IMR-90 (cell line): ENCODE measurements at regions not wholly inside any gene's neighbourhood (a gene's known extent, or its start where the extent isn't known, plus 50 kb on each side); places are given as distances from the start of the nearest gene placed in this dataset.

Experiments used
- ATAC-seq: fragments of 200-7000 bp; cut with Tn5 transposase; 2 replicates; pipeline ENCODE4 v1.9.1; 2020; ENCODE audit warnings: low read depth, mild to moderate bottlenecking, moderate library complexity
- BruUV-seq: library from RNA; stranded (reverse); fragments of 400-500 nt; replicated peaks from 2 replicates; lab custom pipeline; 2021; lab: Mats Ljungman, UMichigan
- CTCF ChIA-PET: fragments of 300-600 bp; formaldehyde crosslinking; extraction: SDS; loops from one replicate; lab custom pipeline; 2021; ENCODE audit warnings: antibody characterized with exemption; lab: Yijun Ruan, JAX
- POLR2A ChIA-PET: fragments of 300-600 bp; sonication (Branson Sonifier 250); formaldehyde crosslinking; loops from one replicate; lab custom pipeline; 2022; ENCODE audit warnings: antibody characterized with exemption; ENCODE audit not compliant: unreplicated experiment; lab: Charles Lee
- DNase-seq: peaks from one replicate; pipeline ENCODE4 v3.0.0; 2013
- H2AFZ ChIP-seq: replicated peaks from 2 replicates; pipeline ENCODE3; 2013; ENCODE audit warnings: low read length, mild to moderate bottlenecking; ENCODE audit not compliant: poor library complexity
- H2AK5ac ChIP-seq: 2 replicates; pipeline ENCODE4 v1.6.1; 2013; ENCODE audit warnings: low read depth, low read length, inconsistent platforms
- H2AK9ac ChIP-seq: replicated peaks from 2 replicates; pipeline ENCODE3; 2013; ENCODE audit warnings: mild to moderate bottlenecking, low read depth, low read length, moderate library complexity; ENCODE audit not compliant: poor library complexity
- H2BK120ac ChIP-seq: 2 replicates; pipeline ENCODE4 v1.6.1; 2013; ENCODE audit warnings: low read depth, low read length, inconsistent platforms
- H2BK15ac ChIP-seq: 3 replicates; pipeline ENCODE4 v1.6.1; 2013; ENCODE audit warnings: low read depth, low read length, inconsistent platforms
- H2BK20ac ChIP-seq: 2 replicates; pipeline ENCODE4 v1.6.1; 2013; ENCODE audit warnings: low read depth, mild to moderate bottlenecking, inconsistent platforms, low read length, moderate library complexity
- H2BK5ac ChIP-seq: 2 replicates; pipeline ENCODE4 v1.6.1; 2013; ENCODE audit warnings: mild to moderate bottlenecking, low read depth, low read length, inconsistent platforms; ENCODE audit not compliant: poor library complexity, severe bottlenecking
- H3K14ac ChIP-seq: replicated peaks from 2 replicates; pipeline ENCODE4 v1.6.1; 2013; ENCODE audit warnings: low read depth, low read length, inconsistent platforms
- H3K18ac ChIP-seq: 2 replicates; pipeline ENCODE4 v1.6.1; 2013; ENCODE audit warnings: low read depth, low read length, control low read depth
- H3K23ac ChIP-seq: 2 replicates; pipeline ENCODE4 v1.6.1; 2013; ENCODE audit warnings: low read depth, low read length, inconsistent platforms
- H3K27ac ChIP-seq: 2 replicates; pipeline ENCODE4 v1.5.1; 2013; ENCODE audit warnings: mild to moderate bottlenecking, control low read depth, low read length; ENCODE audit not compliant: insufficient read depth
- H3K27me3 ChIP-seq: 2 replicates; pipeline ENCODE4 v1.6.1; 2013; ENCODE audit warnings: low read length; ENCODE audit not compliant: control insufficient read depth, insufficient read depth
- H3K36me3 ChIP-seq: 2 replicates; pipeline ENCODE4 v1.6.1; 2013; ENCODE audit warnings: low read length, mixed read lengths; ENCODE audit not compliant: control insufficient read depth, insufficient read depth
- H3K4ac ChIP-seq: 2 replicates; pipeline ENCODE4 v1.6.1; 2013; ENCODE audit warnings: low read depth, low read length, inconsistent platforms
- H3K4me1 ChIP-seq: 2 replicates; pipeline ENCODE4 v1.6.1; 2013; ENCODE audit warnings: low read length, mixed read lengths; ENCODE audit not compliant: control insufficient read depth, insufficient read depth
- H3K4me2 ChIP-seq: 2 replicates; pipeline ENCODE4 v1.6.1; 2013; ENCODE audit warnings: low read depth, mild to moderate bottlenecking, control low read depth, low read length, moderate library complexity
- H3K4me3 ChIP-seq: 2 replicates; pipeline ENCODE4 v1.5.1; 2013; ENCODE audit warnings: low read depth, mild to moderate bottlenecking, control low read depth, low read length, moderate library complexity; ENCODE audit not compliant: insufficient read depth
- H3K56ac ChIP-seq: 2 replicates; pipeline ENCODE4 v1.6.1; 2013; ENCODE audit warnings: low read length, inconsistent platforms; ENCODE audit not compliant: insufficient read depth; ENCODE audit errors: extremely low read depth
- H3K79me1 ChIP-seq, 2 experiments: 2 replicates each; pipeline ENCODE4 v1.6.1; 2013; ENCODE audit warnings: low read length in 2 of 2, inconsistent platforms in 1 of 2, low read depth in 1 of 2
- H3K9ac ChIP-seq: 2 replicates; pipeline ENCODE4 v1.6.1; 2013; ENCODE audit warnings: low read depth, low read length, control low read depth
- H3K9me1 ChIP-seq: 2 replicates; pipeline ENCODE4 v1.6.1; 2013; ENCODE audit warnings: low read length, inconsistent platforms; ENCODE audit not compliant: insufficient read depth
- H3K9me3 ChIP-seq: 2 replicates; pipeline ENCODE4 v1.6.1; 2013; ENCODE audit warnings: low read length; ENCODE audit not compliant: control insufficient read depth, insufficient read depth
- H4K20me1 ChIP-seq: 2 replicates; pipeline ENCODE4 v1.6.1; 2013; ENCODE audit warnings: low read length, inconsistent platforms; ENCODE audit not compliant: insufficient read depth
- H4K5ac ChIP-seq: 2 replicates; pipeline ENCODE4 v1.6.1; 2013; ENCODE audit warnings: mild to moderate bottlenecking, low read depth, low read length, control low read depth
- H4K8ac ChIP-seq, 2 experiments: 2 replicates each; pipeline ENCODE4 v1.6.1; 2013; ENCODE audit warnings: low read depth in 2 of 2, low read length in 2 of 2, control low read depth in 1 of 2, inconsistent platforms in 1 of 2
- H4K91ac ChIP-seq: 2 replicates; pipeline ENCODE4 v1.6.1; 2013; ENCODE audit warnings: low read depth, low read length, inconsistent platforms; ENCODE audit not compliant: insufficient read depth
- CEBPB ChIP-seq: IDR thresholded peaks from 2 replicates; pipeline ENCODE4 v1.6.1; 2012; ENCODE audit warnings: low read depth, low read length, improper control_type of control experiment
- CHD1 ChIP-seq: IDR thresholded peaks from 2 replicates; pipeline ENCODE4 v1.6.1; 2012; ENCODE audit warnings: low read depth, low read length, improper control_type of control experiment
- CTCF ChIP-seq: conservative IDR thresholded peaks from 2 replicates; pipeline ENCODE4 v1.5.1; 2012; ENCODE audit warnings: mild to moderate bottlenecking, low read depth, low read length, improper control_type of control experiment
- FOS ChIP-seq: fragments of 150-350 bp; IDR thresholded peaks from 2 replicates; pipeline ENCODE4 v1.6.1; 2016; ENCODE audit warnings: low read depth, low read length
- MAZ ChIP-seq: IDR thresholded peaks from 2 replicates; pipeline ENCODE4 v1.6.1; 2012; ENCODE audit warnings: low read depth, mild to moderate bottlenecking, low read length, improper control_type of control experiment, moderate library complexity, borderline replicate concordance
- MXI1 ChIP-seq: IDR thresholded peaks from 2 replicates; pipeline ENCODE4 v1.6.1; 2012; ENCODE audit warnings: low read depth, mild to moderate bottlenecking, low read length, moderate library complexity, borderline replicate concordance
- NFE2L2 ChIP-seq: fragments of 150-350 bp; IDR thresholded peaks from 2 replicates; pipeline ENCODE4 v1.6.1; 2016; ENCODE audit warnings: low read depth, mild to moderate bottlenecking, low read length
- POLR2A ChIP-seq: IDR thresholded peaks from 2 replicates; pipeline ENCODE4 v1.6.1; 2012; ENCODE audit warnings: mild to moderate bottlenecking, low read depth, low read length
- RAD21 ChIP-seq: IDR thresholded peaks from 2 replicates; pipeline ENCODE4 v1.6.1; 2012; ENCODE audit warnings: low read length, improper control_type of control experiment
- RCOR1 ChIP-seq: IDR thresholded peaks from 2 replicates; pipeline ENCODE4 v1.6.1; 2012; ENCODE audit warnings: mild to moderate bottlenecking, low read length, improper control_type of control experiment; ENCODE audit not compliant: insufficient replicate concordance
- SMC3 ChIP-seq: fragments of 150-350 bp; IDR thresholded peaks from 2 replicates; pipeline ENCODE4 v1.6.1; 2016; ENCODE audit warnings: low read depth, mild to moderate bottlenecking, antibody characterized with exemption, low read length, moderate library complexity
- USF2 ChIP-seq: fragments of 150-350 bp; IDR thresholded peaks from 2 replicates; pipeline ENCODE4 v1.6.1; 2017; ENCODE audit warnings: mild to moderate bottlenecking, antibody characterized with exemption, low read length, low read depth
- WGBS, 2 experiments: methylation state at CpG; one replicate each; pipeline versions ENCODE4 v1.1.5 to v1.1.7; 2013; ENCODE audit warnings: missing lambda C conversion rate in 2 of 2; ENCODE audit not compliant: insufficient read length in 1 of 2; ENCODE audit errors: extremely low coverage in 2 of 2; 5-methylcytosine and 5-hydroxymethylcytosine counted together
- dilution Hi-C: fragments of 300-500 bp; cut with HindIII; formaldehyde crosslinking; loops from one replicate; pipeline ENCODE4 v1.14.3; 2018; ENCODE audit warnings: low sequenced_read_pairs; ENCODE audit not compliant: unreplicated experiment
- in situ Hi-C: fragments of 300-500 bp; cut with MboI; formaldehyde crosslinking; loops from 3 replicates; pipeline ENCODE4 v1.14.3; 2019; ENCODE audit warnings: low sequenced_read_pairs, inconsistent platforms, mixed read lengths
- intact Hi-C: fragments of 100-400 bp; cut with micrococcal nuclease; formaldehyde crosslinking; loops from 2 replicates; pipeline ENCODE4 v1.10.0; 2022

GRCh38 chr5:8093669-8094068, 224.7 kb downstream of the MTRR start:
- no peak overlapping the region for H2AK9ac ChIP-seq
- POLR2A ChIA-PET = no interaction called here
- no peak overlapping the region for H2AK5ac ChIP-seq
- H3K4me3 ChIP-seq = no peak overlapping the region
- no peak overlapping the region for H4K8ac ChIP-seq
- H3K4me1 ChIP-seq = no peaks in the 10 kb centered on the region
- H2BK120ac ChIP-seq = no peak overlapping the region
- no peaks in the 10 kb centered on the region for H4K20me1 ChIP-seq
- no peak overlapping the region for H2BK20ac ChIP-seq
- H3K27me3 ChIP-seq = no peaks in the 10 kb centered on the region
- H2BK15ac ChIP-seq = no peak overlapping the region
- no peaks in the 10 kb centered on the region for H3K9me3 ChIP-seq
- no peak overlapping the region for H3K27ac ChIP-seq
- H3K79me1 ChIP-seq = no peaks in the 10 kb centered on the region
- H3K14ac ChIP-seq = no peak overlapping the region
- no peak overlapping the region for H2AFZ ChIP-seq
- no peak overlapping the region for H3K56ac ChIP-seq
- ATAC-seq (no peak), DNase-seq (no peak)
- CTCF ChIA-PET = no interaction called here
- no peak overlapping the region for H4K91ac ChIP-seq
- no peak overlapping the region for H2BK5ac ChIP-seq
- no peaks in the 10 kb centered on the region for H3K36me3 ChIP-seq
- intact Hi-C loops = no loop called here
- H3K9me1 ChIP-seq = no peaks in the 10 kb centered on the region
- no TSS peak for BruUV-seq
- 100% methylated on average over 1 of the region's 2 CpGs; no CpG with 5 or more reads in 1 of the 2 experiments for WGBS, 2 experiments
- H3K18ac ChIP-seq = no peak overlapping the region
- H4K5ac ChIP-seq = no peak overlapping the region
- no peak for TF ChIP-seq SMC3
- no peak for TF ChIP-seq MXI1
- no peak for TF ChIP-seq CHD1
- TF ChIP-seq NFE2L2 = no peak
- TF ChIP-seq POLR2A = no peak
- no peak for TF ChIP-seq FOS
- no peak for TF ChIP-seq MAZ
- TF ChIP-seq USF2 = no peak
- TF ChIP-seq RAD21 = no peak
- TF ChIP-seq CEBPB = no peak
- TF ChIP-seq CTCF = no peak
- no peak for TF ChIP-seq RCOR1
- H3K9ac ChIP-seq = no peak overlapping the region
- dilution Hi-C loops = no loop called here
- in situ Hi-C loops = no loop called here
- H3K4ac ChIP-seq = no peak overlapping the region
- no peak overlapping the region for H3K4me2 ChIP-seq
- no peak overlapping the region for H3K23ac ChIP-seq
